SK-N-SH (cell line): ENCODE measurements at regions not wholly inside any gene's neighbourhood (a gene's known extent, or its start where the extent isn't known, plus 50 kb on each side); places are given as distances from the start of the nearest gene placed in this dataset.
A peak's percentile ranks its signal among the peaks of the same experiment; 100 is the strongest.

Experiments used
- CTCF ChIA-PET: fragments of 300-600, 350-600 bp; formaldehyde crosslinking; extraction: SDS; loops from one replicate; lab custom pipeline; 2021; lab: Yijun Ruan, JAX
- POLR2A ChIA-PET: fragments of 350-600 bp; sonication (Branson Sonifier 250); formaldehyde crosslinking; extraction: SDS; loops from one replicate; lab custom pipeline; 2020; ENCODE audit warnings: antibody characterized with exemption, inconsistent platforms; lab: Yijun Ruan, JAX
- DNase-seq: peaks from one replicate; pipeline ENCODE4 v3.0.0; 2012
- H2AFZ ChIP-seq: fragments of 200-600 bp; sonication (generic); 2 replicates; pipeline ENCODE4 v1.8.1; 2016; ENCODE audit warnings: antibody characterized with exemption, mild to moderate bottlenecking, low read depth
- H3F3A ChIP-seq: fragments of 200-600 bp; sonication (generic); replicated peaks from 2 replicates; pipeline ENCODE3; 2016; ENCODE audit warnings: antibody characterized with exemption, mild to moderate bottlenecking; ENCODE audit not compliant: insufficient read depth
- H3K27ac ChIP-seq, 2 experiments: fragments of 200-500 bp in 1 of 2; fragments of 200-600 bp in 1 of 2; sonication (Bioruptor generic) in 1 of 2; sonication (generic), shearing (Covaris generic) in 1 of 2; 2 replicates each; pipeline versions ENCODE4 v1.5.1 to v1.6.1; 2014 to 2016; ENCODE audit warnings: low read depth in 2 of 2, inconsistent platforms in 1 of 2, low read length in 1 of 2, mild to moderate bottlenecking in 1 of 2, mixed read lengths in 1 of 2
- H3K27me3 ChIP-seq: fragments of 200-600 bp; sonication (generic), shearing (Covaris generic); 2 replicates; pipeline ENCODE4 v1.6.1; 2016; ENCODE audit warnings: mixed run types; ENCODE audit not compliant: insufficient read depth
- H3K36me3 ChIP-seq, 2 experiments: fragments of 200-500 bp in 1 of 2; fragments of 200-600 bp in 1 of 2; sonication (Bioruptor generic) in 1 of 2; sonication (generic) in 1 of 2; replicated peaks in 1 of 2; 2 replicates each; pipeline versions ENCODE3 to v1.5.1; 2014 to 2016; ENCODE audit warnings: low read length in 1 of 2, mild to moderate bottlenecking in 1 of 2; ENCODE audit not compliant: insufficient read depth in 2 of 2, control insufficient read depth in 1 of 2
- H3K4me1 ChIP-seq, 2 experiments: fragments of 200-500 bp in 1 of 2; fragments of 200-600 bp in 1 of 2; sonication (Bioruptor generic) in 1 of 2; sonication (generic), shearing (Covaris generic) in 1 of 2; 2 replicates each; pipeline versions ENCODE4 v1.5.1 to v1.6.1; 2014 to 2016; ENCODE audit warnings: low read depth in 1 of 2, low read length in 1 of 2, mixed run types in 1 of 2; ENCODE audit not compliant: insufficient read depth in 2 of 2, control insufficient read depth in 1 of 2
- H3K4me2 ChIP-seq: fragments of 200-600 bp; sonication (generic), shearing (Covaris generic); 2 replicates; pipeline ENCODE4 v1.6.1; 2017; ENCODE audit warnings: mixed run types
- H3K4me3 ChIP-seq, 2 experiments: fragments of 200-500 bp in 1 of 2; fragments of 200-600 bp in 1 of 2; sonication (Bioruptor generic) in 1 of 2; sonication (generic), shearing (Covaris generic) in 1 of 2; 2 replicates each; pipeline versions ENCODE4 v1.5.1 to v1.8.1; 2014 to 2016; ENCODE audit warnings: low read depth in 2 of 2, inconsistent platforms in 1 of 2, low read length in 1 of 2, mild to moderate bottlenecking in 1 of 2, mixed read lengths in 1 of 2, moderate library complexity in 1 of 2
- H3K79me2 ChIP-seq: fragments of 200-600 bp; sonication (generic); 2 replicates; pipeline ENCODE4 v1.8.1; 2017; ENCODE audit warnings: mild to moderate bottlenecking; ENCODE audit not compliant: insufficient read depth
- H3K9ac ChIP-seq: fragments of 200-600 bp; sonication (generic); 2 replicates; pipeline ENCODE4 v1.6.1; 2017; ENCODE audit warnings: mixed run types
- H3K9me2 ChIP-seq: fragments of 200-600 bp; sonication (generic); 2 replicates; pipeline ENCODE4 v1.6.1; 2017; ENCODE audit warnings: mixed run types
- H3K9me3 ChIP-seq: fragments of 200-600 bp; sonication (generic); 2 replicates; pipeline ENCODE4 v1.6.1; 2017; ENCODE audit warnings: mixed run types, mild to moderate bottlenecking, moderate library complexity
- H4K20me1 ChIP-seq: fragments of 200-600 bp; sonication (generic); 2 replicates; pipeline ENCODE4 v1.6.1; 2017; ENCODE audit warnings: mild to moderate bottlenecking, mixed run types; ENCODE audit not compliant: insufficient read depth
- EP300 ChIP-seq, 2 experiments: IDR thresholded peaks; 2 replicates each; pipeline versions ENCODE4 v1.4.0 to v1.6.1; 2012; ENCODE audit warnings: borderline replicate concordance in 1 of 2, low read depth in 1 of 2, low read length in 1 of 2
- MXI1 ChIP-seq: IDR thresholded peaks from 2 replicates; pipeline ENCODE4 v1.6.1; 2012; ENCODE audit warnings: mild to moderate bottlenecking, low read depth, low read length, improper control_type of control experiment
- NFIC ChIP-seq: IDR thresholded peaks from 2 replicates; pipeline ENCODE4 v1.4.0; 2012; ENCODE audit warnings: borderline replicate concordance
- RAD21 ChIP-seq: IDR thresholded peaks from 2 replicates; pipeline ENCODE4 v1.6.1; 2012; ENCODE audit warnings: mild to moderate bottlenecking, low read length
- RCOR1 ChIP-seq: fragments of 150-350 bp; IDR thresholded peaks from 2 replicates; pipeline ENCODE4 v1.6.1; 2017; ENCODE audit warnings: antibody characterized with exemption, low read length
- RXRA ChIP-seq: IDR thresholded peaks from 2 replicates; pipeline ENCODE4 v1.4.0; 2012; ENCODE audit warnings: low read depth, mild to moderate bottlenecking, borderline replicate concordance
- TAF1 ChIP-seq: IDR thresholded peaks from 2 replicates; pipeline ENCODE4 v1.6.1; 2012; ENCODE audit warnings: low read depth, mild to moderate bottlenecking, low read length, moderate library complexity, borderline replicate concordance
- ZBTB33 ChIP-seq: IDR thresholded peaks from 2 replicates; pipeline ENCODE4 v1.4.0; 2012; ENCODE audit warnings: low read depth, borderline replicate concordance
- WGBS: methylation state at CpG from one replicate; pipeline ENCODE4 v1.1.6; 2017; ENCODE audit warnings: low lambda C conversion rate; 5-methylcytosine and 5-hydroxymethylcytosine counted together
- TF ChIP-seq, protein P1 (sequence below): IDR thresholded peaks from 2 replicates; pipeline ENCODE4; 2012
- TF ChIP-seq, protein P2 (sequence below): fragments of 150-350 bp; IDR thresholded peaks from 2 replicates; pipeline ENCODE4 v1.6.1; 2017; ENCODE audit warnings: antibody characterized with exemption, low read length, low read depth, borderline replicate concordance
- TF ChIP-seq, protein P3 (sequence below): fragments of 200-600 bp; sonication (generic); IDR thresholded peaks from 2 replicates; pipeline ENCODE4 v1.6.1; 2017; ENCODE audit warnings: antibody characterized with exemption, mild to moderate bottlenecking, moderate library complexity

- Histone ChIP-seq H2AFZ (no peak overlapping the region), H3K9me3 (no peaks in the 10 kb centered on the region), H3K9me2 (no peaks in the 10 kb centered on the region), H3K27ac (no peak overlapping the region), H3K4me1 (no peaks in the 10 kb centered on the region; a peak in 1 of 4 replicates), H3K4me3 (no peak overlapping the region), H4K20me1 (no peaks in the 10 kb centered on the region), H3K36me3 (no peaks in the 10 kb centered on the region), H3K27me3 (no peaks in the 10 kb centered on the region), H3F3A (no peaks in the 10 kb centered on the region), H3K9ac (no peak overlapping the region), H3K4me2 (no peak overlapping the region), H3K79me2 (no peaks in the 10 kb centered on the region)
- TF ChIP-seq NFIC (no peak), MXI1 (no peak), EP300 (IDR thresholded peaks at IDR 0.05; ENCODE audit: borderline replicate concordance in 1 of 2, low read depth in 1 of 2, low read length in 1 of 2) (no peak), RXRA (no peak), RCOR1 (no peak), ZBTB33 (no peak), TAF1 (no peak), RAD21 (no peak)
- TF ChIP-seq, protein P1, sequence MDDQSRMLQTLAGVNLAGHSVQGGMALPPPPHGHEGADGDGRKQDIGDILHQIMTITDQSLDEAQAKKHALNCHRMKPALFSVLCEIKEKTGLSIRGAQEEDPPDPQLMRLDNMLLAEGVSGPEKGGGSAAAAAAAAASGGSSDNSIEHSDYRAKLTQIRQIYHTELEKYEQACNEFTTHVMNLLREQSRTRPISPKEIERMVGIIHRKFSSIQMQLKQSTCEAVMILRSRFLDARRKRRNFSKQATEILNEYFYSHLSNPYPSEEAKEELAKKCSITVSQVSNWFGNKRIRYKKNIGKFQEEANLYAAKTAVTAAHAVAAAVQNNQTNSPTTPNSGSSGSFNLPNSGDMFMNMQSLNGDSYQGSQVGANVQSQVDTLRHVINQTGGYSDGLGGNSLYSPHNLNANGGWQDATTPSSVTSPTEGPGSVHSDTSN, result no peak
- TF ChIP-seq, protein P2, sequence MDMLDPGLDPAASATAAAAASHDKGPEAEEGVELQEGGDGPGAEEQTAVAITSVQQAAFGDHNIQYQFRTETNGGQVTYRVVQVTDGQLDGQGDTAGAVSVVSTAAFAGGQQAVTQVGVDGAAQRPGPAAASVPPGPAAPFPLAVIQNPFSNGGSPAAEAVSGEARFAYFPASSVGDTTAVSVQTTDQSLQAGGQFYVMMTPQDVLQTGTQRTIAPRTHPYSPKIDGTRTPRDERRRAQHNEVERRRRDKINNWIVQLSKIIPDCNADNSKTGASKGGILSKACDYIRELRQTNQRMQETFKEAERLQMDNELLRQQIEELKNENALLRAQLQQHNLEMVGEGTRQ, result no peak
- TF ChIP-seq, protein P3, sequence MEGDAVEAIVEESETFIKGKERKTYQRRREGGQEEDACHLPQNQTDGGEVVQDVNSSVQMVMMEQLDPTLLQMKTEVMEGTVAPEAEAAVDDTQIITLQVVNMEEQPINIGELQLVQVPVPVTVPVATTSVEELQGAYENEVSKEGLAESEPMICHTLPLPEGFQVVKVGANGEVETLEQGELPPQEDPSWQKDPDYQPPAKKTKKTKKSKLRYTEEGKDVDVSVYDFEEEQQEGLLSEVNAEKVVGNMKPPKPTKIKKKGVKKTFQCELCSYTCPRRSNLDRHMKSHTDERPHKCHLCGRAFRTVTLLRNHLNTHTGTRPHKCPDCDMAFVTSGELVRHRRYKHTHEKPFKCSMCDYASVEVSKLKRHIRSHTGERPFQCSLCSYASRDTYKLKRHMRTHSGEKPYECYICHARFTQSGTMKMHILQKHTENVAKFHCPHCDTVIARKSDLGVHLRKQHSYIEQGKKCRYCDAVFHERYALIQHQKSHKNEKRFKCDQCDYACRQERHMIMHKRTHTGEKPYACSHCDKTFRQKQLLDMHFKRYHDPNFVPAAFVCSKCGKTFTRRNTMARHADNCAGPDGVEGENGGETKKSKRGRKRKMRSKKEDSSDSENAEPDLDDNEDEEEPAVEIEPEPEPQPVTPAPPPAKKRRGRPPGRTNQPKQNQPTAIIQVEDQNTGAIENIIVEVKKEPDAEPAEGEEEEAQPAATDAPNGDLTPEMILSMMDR, result no peak
- POLR2A ChIA-PET, result interaction anchor here (0.6 kb wide), 1 partner anchor 860 kb away, joined by 5 read pairs; no protein-coding TSS in a partner anchor
- DNase-seq, result peak; percentile 41
- CTCF ChIA-PET, result interaction anchor here (1.2 to 2.7 kb wide), 4 partner anchors 16 to 239 kb away, joined by 4 to 9 read pairs (median 6); no protein-coding TSS in a partner anchor
- WGBS, result 43% methylated on average over 6 of the region's 6 CpGs
Measured at GRCh38 chr1:36625253-36625934, 142.7 kb upstream of the CSF3R start.
